Anterior cingulate cortex (tissue), 58 donors: ENCODE measurements at regions not wholly inside any gene's neighbourhood (a gene's known extent, or its start where the extent isn't known, plus 50 kb on each side); places are given as distances from the start of the nearest gene placed in this dataset.
"Not testable (repeated sequence)": the region's sequence is repeated elsewhere in the genome, so short reads cannot be mapped to it uniquely, and the experiment has no call there.

Experiments used
- DNase-seq, 58 donors: peaks; one replicate each; lab custom pipeline; 2025; lab: John Stamatoyannopoulos, UW

- DNase-seq, result not testable (repeated sequence)
Measured at GRCh38 chr21:22359599-22359998, 1361.4 kb downstream of the NCAM2 start.

- DNase-seq, result no peak
Measured at GRCh38 chr21:22363504-22363903, 1365.3 kb downstream of the NCAM2 start.

GRCh38 chr21:22364163-22364562 lies 1366.0 kb downstream of the NCAM2 start:
- DNase-seq, result no peak

- DNase-seq, result no peak
Measured at GRCh38 chr21:22374218-22374969, 1376.2 kb downstream of the NCAM2 start.

GRCh38 chr21:22377795-22378194 lies 1379.6 kb downstream of the NCAM2 start:
- DNase-seq, result not testable (repeated sequence)

- DNase-seq, result no peak
Measured at GRCh38 chr21:22393324-22393723, 1395.1 kb downstream of the NCAM2 start.

GRCh38 chr21:22395965-22396364 lies 1397.8 kb downstream of the NCAM2 start:
- DNase-seq, result no peak

- DNase-seq, result no peak
Measured at GRCh38 chr21:22399681-22400514, 1401.7 kb downstream of the NCAM2 start.

- no peak for DNase-seq
Measured at GRCh38 chr21:22409571-22409970, 1411.4 kb downstream of the NCAM2 start.

GRCh38 chr21:22416555-22416954 lies 1418.3 kb downstream of the NCAM2 start:
- no peak for DNase-seq

GRCh38 chr21:22421416-22422180 lies 1423.4 kb downstream of the NCAM2 start:
- no peak for DNase-seq

GRCh38 chr21:22438428-22439086 lies 1440.3 kb downstream of the NCAM2 start:
- DNase-seq, result no peak

GRCh38 chr21:22444990-22445389 lies 1446.8 kb downstream of the NCAM2 start:
- DNase-seq, result no peak

GRCh38 chr21:22450507-22450906 lies 1452.3 kb downstream of the NCAM2 start:
- no peak for DNase-seq

- DNase-seq, result peak in 2 of 58 donors; percentile 37 to 38
Measured at GRCh38 chr21:22456241-22456640, 1458.0 kb downstream of the NCAM2 start.

- DNase-seq, result no peak
Measured at GRCh38 chr21:22468893-22469292, 1470.7 kb downstream of the NCAM2 start.

GRCh38 chr21:22474403-22474802 lies 1476.2 kb downstream of the NCAM2 start:
- no peak for DNase-seq

GRCh38 chr21:22476214-22476613 lies 1478.0 kb downstream of the NCAM2 start:
- DNase-seq, result no peak

- peak in 9 of 58 donors; percentile 2 to 45 (median 8) for DNase-seq
Measured at GRCh38 chr21:22476726-22477646, 1478.8 kb downstream of the NCAM2 start.
